ENCODE measurements at regions not wholly inside any gene's neighbourhood (a gene's known extent, or its start where the extent isn't known, plus 50 kb on each side); places are given as distances from the start of the nearest gene placed in this dataset.

DNA sequence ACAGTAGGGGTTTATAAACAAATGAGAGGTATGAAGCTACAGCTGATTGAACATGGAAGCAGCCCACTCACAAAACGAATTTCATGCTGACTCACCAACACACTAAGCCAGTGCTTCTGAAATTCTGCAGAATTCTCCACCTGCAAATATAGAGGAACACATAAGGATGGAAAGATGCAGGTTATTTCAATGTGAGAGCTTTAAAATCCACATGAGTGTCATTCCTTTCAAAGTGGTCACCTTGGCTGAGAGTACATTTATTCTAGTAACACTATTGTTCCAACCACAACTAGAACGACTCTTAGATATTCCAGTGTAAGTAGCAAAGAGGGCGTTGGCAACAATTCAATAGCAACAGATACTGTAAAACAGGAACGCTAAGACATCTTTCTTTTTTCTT is 189.9 kb upstream of the TSC22D2 start:
- TF ChIP-seq, protein P1, sequence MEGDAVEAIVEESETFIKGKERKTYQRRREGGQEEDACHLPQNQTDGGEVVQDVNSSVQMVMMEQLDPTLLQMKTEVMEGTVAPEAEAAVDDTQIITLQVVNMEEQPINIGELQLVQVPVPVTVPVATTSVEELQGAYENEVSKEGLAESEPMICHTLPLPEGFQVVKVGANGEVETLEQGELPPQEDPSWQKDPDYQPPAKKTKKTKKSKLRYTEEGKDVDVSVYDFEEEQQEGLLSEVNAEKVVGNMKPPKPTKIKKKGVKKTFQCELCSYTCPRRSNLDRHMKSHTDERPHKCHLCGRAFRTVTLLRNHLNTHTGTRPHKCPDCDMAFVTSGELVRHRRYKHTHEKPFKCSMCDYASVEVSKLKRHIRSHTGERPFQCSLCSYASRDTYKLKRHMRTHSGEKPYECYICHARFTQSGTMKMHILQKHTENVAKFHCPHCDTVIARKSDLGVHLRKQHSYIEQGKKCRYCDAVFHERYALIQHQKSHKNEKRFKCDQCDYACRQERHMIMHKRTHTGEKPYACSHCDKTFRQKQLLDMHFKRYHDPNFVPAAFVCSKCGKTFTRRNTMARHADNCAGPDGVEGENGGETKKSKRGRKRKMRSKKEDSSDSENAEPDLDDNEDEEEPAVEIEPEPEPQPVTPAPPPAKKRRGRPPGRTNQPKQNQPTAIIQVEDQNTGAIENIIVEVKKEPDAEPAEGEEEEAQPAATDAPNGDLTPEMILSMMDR (conservative IDR thresholded peaks at IDR 0.05; ENCODE audit: low read depth, low read length), result no peak
- TF ChIP-seq FOS (IDR thresholded peaks at IDR 0.05; ENCODE audit: low read depth, low read length) (no peak), POLR2A (IDR thresholded peaks at IDR 0.05; ENCODE audit: low read depth, low read length) (no peak), MXI1 (IDR thresholded peaks at IDR 0.05; ENCODE audit: borderline replicate concordance, low read depth, low read length) (no peak), RFX5 (IDR thresholded peaks at IDR 0.05; ENCODE audit: low read depth, low read length) (no peak), SMC3 (IDR thresholded peaks at IDR 0.05; ENCODE audit: low read depth, low read length) (no peak), BHLHE40 (IDR thresholded peaks at IDR 0.05; ENCODE audit: low read depth, low read length) (no peak), RCOR1 (IDR thresholded peaks at IDR 0.05; ENCODE audit: insufficient replicate concordance, low read length) (no peak), RAD21 (IDR thresholded peaks at IDR 0.05; ENCODE audit: low read length) (no peak), MAZ (IDR thresholded peaks at IDR 0.05; ENCODE audit: borderline replicate concordance, low read depth, low read length) (no peak), CEBPB (IDR thresholded peaks at IDR 0.05; ENCODE audit: low read depth, low read length) (no peak), NFE2L2 (IDR thresholded peaks at IDR 0.05; ENCODE audit: low read depth, low read length) (no peak)
- TF ChIP-seq, protein P2, sequence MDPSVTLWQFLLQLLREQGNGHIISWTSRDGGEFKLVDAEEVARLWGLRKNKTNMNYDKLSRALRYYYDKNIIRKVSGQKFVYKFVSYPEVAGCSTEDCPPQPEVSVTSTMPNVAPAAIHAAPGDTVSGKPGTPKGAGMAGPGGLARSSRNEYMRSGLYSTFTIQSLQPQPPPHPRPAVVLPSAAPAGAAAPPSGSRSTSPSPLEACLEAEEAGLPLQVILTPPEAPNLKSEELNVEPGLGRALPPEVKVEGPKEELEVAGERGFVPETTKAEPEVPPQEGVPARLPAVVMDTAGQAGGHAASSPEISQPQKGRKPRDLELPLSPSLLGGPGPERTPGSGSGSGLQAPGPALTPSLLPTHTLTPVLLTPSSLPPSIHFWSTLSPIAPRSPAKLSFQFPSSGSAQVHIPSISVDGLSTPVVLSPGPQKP (IDR thresholded peaks at IDR 0.05; ENCODE audit: borderline replicate concordance, low read depth, low read length), result no peak
- TF ChIP-seq, protein P3, sequence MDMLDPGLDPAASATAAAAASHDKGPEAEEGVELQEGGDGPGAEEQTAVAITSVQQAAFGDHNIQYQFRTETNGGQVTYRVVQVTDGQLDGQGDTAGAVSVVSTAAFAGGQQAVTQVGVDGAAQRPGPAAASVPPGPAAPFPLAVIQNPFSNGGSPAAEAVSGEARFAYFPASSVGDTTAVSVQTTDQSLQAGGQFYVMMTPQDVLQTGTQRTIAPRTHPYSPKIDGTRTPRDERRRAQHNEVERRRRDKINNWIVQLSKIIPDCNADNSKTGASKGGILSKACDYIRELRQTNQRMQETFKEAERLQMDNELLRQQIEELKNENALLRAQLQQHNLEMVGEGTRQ (IDR thresholded peaks at IDR 0.05; ENCODE audit: low read depth, low read length), result no peak

Measured in IMR-90 (cell line).